ENCODE measurements at regions not wholly inside any gene's neighbourhood (a gene's known extent, or its start where the extent isn't known, plus 50 kb on each side); places are given as distances from the start of the nearest gene placed in this dataset.

DNA sequence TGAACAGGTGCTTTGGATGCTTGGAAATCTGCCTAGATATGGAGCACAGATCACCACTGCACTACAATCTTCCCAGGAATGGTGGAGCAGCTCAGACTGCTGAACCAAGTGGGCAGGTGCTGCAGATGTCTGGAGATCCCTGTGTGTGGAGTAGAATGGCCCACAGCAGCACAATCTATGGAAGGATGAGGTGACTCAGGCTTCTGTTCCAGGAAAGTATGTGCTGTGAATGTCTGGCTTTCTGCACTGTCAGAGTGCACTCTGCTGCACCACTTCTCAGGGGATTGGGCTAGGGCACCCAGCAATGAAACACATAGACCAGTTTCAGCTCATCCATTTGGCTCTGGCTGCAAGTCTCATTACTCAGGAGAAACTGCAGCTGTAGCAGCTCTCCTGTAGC, 865.4 kb upstream of the NXPH2 start:
- no peak for TF ChIP-seq MYC (IDR thresholded peaks at IDR 0.05; ENCODE audit: low read depth, low read length)
- TF ChIP-seq JUN (IDR thresholded peaks at IDR 0.05; ENCODE audit: borderline replicate concordance, insufficient read depth, insufficient read length, low read depth), result no peak
- TF ChIP-seq, protein P1, sequence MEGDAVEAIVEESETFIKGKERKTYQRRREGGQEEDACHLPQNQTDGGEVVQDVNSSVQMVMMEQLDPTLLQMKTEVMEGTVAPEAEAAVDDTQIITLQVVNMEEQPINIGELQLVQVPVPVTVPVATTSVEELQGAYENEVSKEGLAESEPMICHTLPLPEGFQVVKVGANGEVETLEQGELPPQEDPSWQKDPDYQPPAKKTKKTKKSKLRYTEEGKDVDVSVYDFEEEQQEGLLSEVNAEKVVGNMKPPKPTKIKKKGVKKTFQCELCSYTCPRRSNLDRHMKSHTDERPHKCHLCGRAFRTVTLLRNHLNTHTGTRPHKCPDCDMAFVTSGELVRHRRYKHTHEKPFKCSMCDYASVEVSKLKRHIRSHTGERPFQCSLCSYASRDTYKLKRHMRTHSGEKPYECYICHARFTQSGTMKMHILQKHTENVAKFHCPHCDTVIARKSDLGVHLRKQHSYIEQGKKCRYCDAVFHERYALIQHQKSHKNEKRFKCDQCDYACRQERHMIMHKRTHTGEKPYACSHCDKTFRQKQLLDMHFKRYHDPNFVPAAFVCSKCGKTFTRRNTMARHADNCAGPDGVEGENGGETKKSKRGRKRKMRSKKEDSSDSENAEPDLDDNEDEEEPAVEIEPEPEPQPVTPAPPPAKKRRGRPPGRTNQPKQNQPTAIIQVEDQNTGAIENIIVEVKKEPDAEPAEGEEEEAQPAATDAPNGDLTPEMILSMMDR (IDR thresholded peaks at IDR 0.05; ENCODE audit: extremely low read depth in 1 of 2, insufficient read depth in 1 of 2, low read depth in 1 of 2, low read length in 2 of 2), result no peak
- TF ChIP-seq EZH2 (IDR thresholded peaks at IDR 0.05; ENCODE audit: borderline replicate concordance, low read depth, low read length, severe bottlenecking), result no peak
- no peak for TF ChIP-seq POLR2AphosphoS5 (IDR thresholded peaks at IDR 0.05; ENCODE audit: insufficient read depth, low read depth, low read length)
- TF ChIP-seq FOS (IDR thresholded peaks at IDR 0.05; ENCODE audit: borderline replicate concordance, insufficient read depth, low read length), result no peak
- Histone ChIP-seq H3K4me1 (ENCODE audit: control insufficient read depth, extremely low read depth, insufficient read depth, low read length) (no peaks in the 10 kb centered on the region), H3K27me3 (ENCODE audit: control insufficient read depth in 2 of 2, insufficient read depth in 2 of 2, low read length in 2 of 2) (no peaks in the 10 kb centered on the region), H3K79me2 (ENCODE audit: control insufficient read depth, insufficient read depth, low read length) (no peaks in the 10 kb centered on the region), H3K9ac (replicated peaks; ENCODE audit: extremely low read depth, insufficient read depth, low read length) (no peak overlapping the region), H4K20me1 (replicated peaks; ENCODE audit: control insufficient read depth, extremely low read depth, insufficient read depth, low read length) (no peaks in the 10 kb centered on the region), H3K27ac (ENCODE audit: insufficient read depth, low read depth, low read length) (no peak overlapping the region), H3K9me3 (replicated peaks; ENCODE audit: control insufficient read depth, insufficient read depth, low read length) (peaks cover 3% of the 10 kb centered on the region), H3K4me2 (ENCODE audit: insufficient read depth, low read length) (no peak overlapping the region), H3K36me3 (ENCODE audit: control insufficient read depth in 2 of 2, extremely low read depth in 1 of 2, insufficient read depth in 2 of 2, low read length in 2 of 2) (no peaks in the 10 kb centered on the region), H3K9me1 (replicated peaks; ENCODE audit: control insufficient read depth, extremely low read depth, insufficient read depth, low read length) (no peaks in the 10 kb centered on the region), H2AFZ (ENCODE audit: low read depth, low read length) (no peak overlapping the region), H3K4me3 (replicated peaks in 1 of 3; ENCODE audit: insufficient read depth in 1 of 3, low read depth in 1 of 3, low read length in 3 of 3) (no peak overlapping the region)
- dilution Hi-C loops (cut with MboI; ENCODE audit: extremely low pct_ligation_motif_present, low sequenced_read_pairs), result no loop called here
- DNase-seq (ENCODE audit: low read depth, low spot score), result no peak
- no peak for FAIRE-seq
- no TSS peak for BruUV-seq (replicated peaks)
- ChIA-PET CTCF (no interaction called here), POLR2A (no interaction called here)
- intact Hi-C loops (cut with micrococcal nuclease), result no loop called here

DNA sequence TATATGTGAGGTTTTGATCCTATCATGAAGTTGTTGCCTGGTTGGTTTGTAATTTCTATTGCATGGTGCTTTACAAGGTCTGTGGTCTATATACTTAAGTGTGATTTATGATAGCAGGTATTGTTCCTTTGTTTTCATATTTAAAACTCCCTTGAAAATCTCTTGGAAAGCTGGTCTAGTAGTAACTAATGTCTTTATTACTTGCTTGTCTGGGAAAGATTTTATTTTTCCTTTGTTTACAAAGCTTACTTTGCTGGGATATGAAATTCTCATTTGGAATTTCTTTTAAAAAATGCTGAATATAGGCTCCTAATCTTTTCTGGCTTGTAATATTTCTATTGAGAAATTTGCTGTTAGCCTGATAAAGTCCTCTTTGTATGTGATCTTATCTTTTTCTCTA, 862.9 kb upstream of the NXPH2 start:
- no peak overlapping the region for H3K27ac ChIP-seq (ENCODE audit: insufficient read depth, low read depth, low read length)
- H3K4me1 ChIP-seq (ENCODE audit: control insufficient read depth, extremely low read depth, insufficient read depth, low read length), result no peaks in the 10 kb centered on the region
- peaks cover 3% of the 10 kb centered on the region for H3K9me3 ChIP-seq (replicated peaks; ENCODE audit: control insufficient read depth, insufficient read depth, low read length)
- TF ChIP-seq POLR2AphosphoS5 (IDR thresholded peaks at IDR 0.05; ENCODE audit: insufficient read depth, low read depth, low read length) (no peak), JUN (IDR thresholded peaks at IDR 0.05; ENCODE audit: borderline replicate concordance, insufficient read depth, insufficient read length, low read depth) (no peak), GATA2 (IDR thresholded peaks at IDR 0.05; ENCODE audit: insufficient read depth, insufficient read length, low read depth, low read length) (no peak), MYC (IDR thresholded peaks at IDR 0.05; ENCODE audit: low read depth, low read length) (no peak), POLR2A (IDR thresholded peaks at IDR 0.05; ENCODE audit: low read depth, low read length) (no peak), EZH2 (IDR thresholded peaks at IDR 0.05; ENCODE audit: borderline replicate concordance, low read depth, low read length, severe bottlenecking) (no peak)
- TF ChIP-seq, protein P2, sequence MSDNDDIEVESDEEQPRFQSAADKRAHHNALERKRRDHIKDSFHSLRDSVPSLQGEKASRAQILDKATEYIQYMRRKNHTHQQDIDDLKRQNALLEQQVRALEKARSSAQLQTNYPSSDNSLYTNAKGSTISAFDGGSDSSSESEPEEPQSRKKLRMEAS (IDR thresholded peaks at IDR 0.05; ENCODE audit: insufficient read depth, insufficient read length), result no peak
- TF ChIP-seq, protein P1 (IDR thresholded peaks at IDR 0.05; ENCODE audit: extremely low read depth in 1 of 2, insufficient read depth in 1 of 2, low read depth in 1 of 2, low read length in 2 of 2), result no peak
- no peak overlapping the region for H3K4me3 ChIP-seq (replicated peaks in 1 of 3; ENCODE audit: insufficient read depth in 1 of 3, low read depth in 1 of 3, low read length in 3 of 3)
- POLR2A ChIA-PET, result no interaction called here
- FAIRE-seq, result no peak
- no peak overlapping the region for H3K9ac ChIP-seq (replicated peaks; ENCODE audit: extremely low read depth, insufficient read depth, low read length)
- no peak overlapping the region for H3K4me2 ChIP-seq (ENCODE audit: insufficient read depth, low read length)
- CTCF ChIA-PET, result no interaction called here
- DNase-seq (ENCODE audit: low read depth, low spot score), result no peak
- dilution Hi-C loops (cut with MboI; ENCODE audit: extremely low pct_ligation_motif_present, low sequenced_read_pairs), result no loop called here
- no peaks in the 10 kb centered on the region for H3K9me1 ChIP-seq (replicated peaks; ENCODE audit: control insufficient read depth, extremely low read depth, insufficient read depth, low read length)
- H2AFZ ChIP-seq (ENCODE audit: low read depth, low read length), result no peak overlapping the region
- H3K27me3 ChIP-seq (ENCODE audit: control insufficient read depth in 2 of 2, insufficient read depth in 2 of 2, low read length in 2 of 2), result no peaks in the 10 kb centered on the region
- no peaks in the 10 kb centered on the region for H3K36me3 ChIP-seq (ENCODE audit: control insufficient read depth in 2 of 2, extremely low read depth in 1 of 2, insufficient read depth in 2 of 2, low read length in 2 of 2)
- intact Hi-C loops (cut with micrococcal nuclease), result no loop called here
- no peaks in the 10 kb centered on the region for H3K79me2 ChIP-seq (ENCODE audit: control insufficient read depth, insufficient read depth, low read length)
- H4K20me1 ChIP-seq (replicated peaks; ENCODE audit: control insufficient read depth, extremely low read depth, insufficient read depth, low read length), result no peaks in the 10 kb centered on the region
- no TSS peak for BruUV-seq (replicated peaks)
